ENCODE measurements at regions not wholly inside any gene's neighbourhood (a gene's known extent, or its start where the extent isn't known, plus 50 kb on each side); places are given as distances from the start of the nearest gene placed in this dataset.
"Not testable (repeated sequence)": the region's sequence is repeated elsewhere in the genome, so short reads cannot be mapped to it uniquely, and the experiment has no call there.

- Mint-ChIP-seq H3K36me3 (no peaks in the 10 kb centered on the region), H3K27me3 (no peaks in the 10 kb centered on the region), H3K9me3 (peaks cover 1 to 26% (median 12%) of the 10 kb centered on the region in 5 donors), H3K27ac (no peak overlapping the region), H3K4me1 (no peaks in the 10 kb centered on the region), H3K4me3 (no peak overlapping the region)
- Histone ChIP-seq H3K27me3 (ENCODE audit: insufficient read depth, low read length, poor library complexity, severe bottlenecking) (no peaks in the 10 kb centered on the region), H3K36me3 (ENCODE audit: insufficient read depth, low read length) (no peaks in the 10 kb centered on the region), H3K9me3 (ENCODE audit: low read length) (no peaks in the 10 kb centered on the region), H3K4me1 (ENCODE audit: insufficient read depth, low read length) (no peaks in the 10 kb centered on the region), H3K27ac (ENCODE audit: low read depth, low read length) (no peak overlapping the region), H3K4me3 (ENCODE audit: low read length) (no peak overlapping the region)
- no peak for DNase-seq
- POLR2A ChIA-PET, result no interaction called here
- CTCF ChIA-PET, result no interaction called here
Measured at GRCh38 chr13:54077569-54077968, 1049.0 kb downstream of the OLFM4 start.

GRCh38 chr13:54078271-54078870 is 1049.8 kb downstream of the OLFM4 start:
- ChIA-PET POLR2A (no interaction called here), CTCF (no interaction called here)
- H3K27me3 Mint-ChIP-seq, result no peaks in the 10 kb centered on the region

GRCh38 chr13:54082309-54082708 is 1053.7 kb downstream of the OLFM4 start:
- H3K27me3 Mint-ChIP-seq; DNase-seq; H3K4me3 ChIP-seq (ENCODE audit: low read length); H3K4me1 ChIP-seq (ENCODE audit: insufficient read depth, low read length); POLR2A ChIA-PET; H3K4me1 Mint-ChIP-seq; H3K36me3 Mint-ChIP-seq; H3K27ac ChIP-seq (ENCODE audit: low read depth, low read length); CTCF ChIA-PET; H3K27me3 ChIP-seq (ENCODE audit: insufficient read depth, low read length, poor library complexity, severe bottlenecking); H3K9me3 ChIP-seq (ENCODE audit: low read length); H3K27ac Mint-ChIP-seq; H3K4me3 Mint-ChIP-seq; H3K36me3 ChIP-seq (ENCODE audit: insufficient read depth, low read length): not testable (repeated sequence)
- peaks cover 3 to 29% (median 11%) of the 10 kb centered on the region in 5 donors for H3K9me3 Mint-ChIP-seq

More at GRCh38 chr13:54078271-54078870, 1049.8 kb downstream of the OLFM4 start:
- Histone ChIP-seq H3K36me3 (ENCODE audit: insufficient read depth, low read length) (no peaks in the 10 kb centered on the region), H3K27me3 (ENCODE audit: insufficient read depth, low read length, poor library complexity, severe bottlenecking) (no peaks in the 10 kb centered on the region), H3K27ac (ENCODE audit: low read depth, low read length) (no peak overlapping the region), H3K9me3 (ENCODE audit: low read length) (no peaks in the 10 kb centered on the region), H3K4me1 (ENCODE audit: insufficient read depth, low read length) (no peaks in the 10 kb centered on the region), H3K4me3 (ENCODE audit: low read length) (no peak overlapping the region)
- Mint-ChIP-seq H3K36me3 (no peaks in the 10 kb centered on the region), H3K27ac (no peak overlapping the region), H3K4me3 (no peak overlapping the region), H3K9me3 (peaks cover 1 to 28% (median 11%) of the 10 kb centered on the region in 5 donors), H3K4me1 (no peaks in the 10 kb centered on the region)
- DNase-seq, result no peak

- DNase-seq, result peak in 1 of 5 donors; percentile 27
- H3K27ac ChIP-seq (ENCODE audit: low read depth, low read length), result no peak overlapping the region
- no peak overlapping the region for H3K4me3 Mint-ChIP-seq
- POLR2A ChIA-PET, result no interaction called here
- CTCF ChIA-PET, result no interaction called here
- H3K27me3 ChIP-seq (ENCODE audit: insufficient read depth, low read length, poor library complexity, severe bottlenecking), result no peaks in the 10 kb centered on the region
- no peaks in the 10 kb centered on the region for H3K36me3 Mint-ChIP-seq
- H3K9me3 Mint-ChIP-seq, result peaks cover 15 to 54% (median 21%) of the 10 kb centered on the region in 5 donors
- H3K4me3 ChIP-seq (ENCODE audit: low read length), result no peak overlapping the region
- no peaks in the 10 kb centered on the region for H3K27me3 Mint-ChIP-seq
- no peaks in the 10 kb centered on the region for H3K36me3 ChIP-seq (ENCODE audit: insufficient read depth, low read length)
- H3K4me1 ChIP-seq (ENCODE audit: insufficient read depth, low read length), result no peaks in the 10 kb centered on the region
- H3K4me1 Mint-ChIP-seq, result no peaks in the 10 kb centered on the region
- H3K9me3 ChIP-seq (ENCODE audit: low read length), result no peaks in the 10 kb centered on the region
- H3K27ac Mint-ChIP-seq, result no peak overlapping the region
Measured at GRCh38 chr13:54091884-54092283, 1063.3 kb downstream of the OLFM4 start.

GRCh38 chr13:54092686-54093085 is 1064.1 kb downstream of the OLFM4 start:
- Histone ChIP-seq H3K4me3 (ENCODE audit: low read length) (no peak overlapping the region), H3K27me3 (ENCODE audit: insufficient read depth, low read length, poor library complexity, severe bottlenecking) (no peaks in the 10 kb centered on the region), H3K4me1 (ENCODE audit: insufficient read depth, low read length) (no peaks in the 10 kb centered on the region), H3K27ac (ENCODE audit: low read depth, low read length) (no peak overlapping the region), H3K36me3 (ENCODE audit: insufficient read depth, low read length) (no peaks in the 10 kb centered on the region), H3K9me3 (ENCODE audit: low read length) (no peaks in the 10 kb centered on the region)
- CTCF ChIA-PET, result no interaction called here
- H3K9me3 Mint-ChIP-seq, result peaks cover 15 to 50% (median 21%) of the 10 kb centered on the region in 5 donors
- no peaks in the 10 kb centered on the region for H3K4me1 Mint-ChIP-seq
- H3K36me3 Mint-ChIP-seq, result no peaks in the 10 kb centered on the region
- DNase-seq, result peak in 1 of 5 donors; percentile 33
- no peaks in the 10 kb centered on the region for H3K27me3 Mint-ChIP-seq
- H3K27ac Mint-ChIP-seq, result no peak overlapping the region
- H3K4me3 Mint-ChIP-seq, result no peak overlapping the region
- POLR2A ChIA-PET, result no interaction called here

GRCh38 chr13:54110597-54110996 is 1082.0 kb downstream of the OLFM4 start:
- DNase-seq, result no peak
- H3K4me3 Mint-ChIP-seq, result no peak overlapping the region
- Histone ChIP-seq H3K27ac (ENCODE audit: low read depth, low read length) (no peak overlapping the region), H3K9me3 (ENCODE audit: low read length) (no peaks in the 10 kb centered on the region), H3K27me3 (ENCODE audit: insufficient read depth, low read length, poor library complexity, severe bottlenecking) (no peaks in the 10 kb centered on the region), H3K4me1 (ENCODE audit: insufficient read depth, low read length) (no peaks in the 10 kb centered on the region), H3K4me3 (ENCODE audit: low read length) (no peak overlapping the region), H3K36me3 (ENCODE audit: insufficient read depth, low read length) (no peaks in the 10 kb centered on the region)
- ChIA-PET CTCF (no interaction called here), POLR2A (no interaction called here)
- H3K36me3 Mint-ChIP-seq, result no peaks in the 10 kb centered on the region
- H3K4me1 Mint-ChIP-seq, result no peaks in the 10 kb centered on the region
- no peak overlapping the region for H3K27ac Mint-ChIP-seq
- H3K9me3 Mint-ChIP-seq, result peaks cover 2 to 27% (median 9%) of the 10 kb centered on the region in 5 donors
- no peaks in the 10 kb centered on the region for H3K27me3 Mint-ChIP-seq

- Mint-ChIP-seq H3K27ac (no peak overlapping the region), H3K27me3 (peaks cover 0 to under 1% of the 10 kb centered on the region in 2 donors), H3K4me1 (no peaks in the 10 kb centered on the region), H3K9me3 (peaks cover 8 to 16% (median 10%) of the 10 kb centered on the region in 5 donors), H3K4me3 (no peak overlapping the region), H3K36me3 (no peaks in the 10 kb centered on the region)
- CTCF ChIA-PET, result no interaction called here
- Histone ChIP-seq H3K4me3 (ENCODE audit: low read length) (no peak overlapping the region), H3K27me3 (ENCODE audit: insufficient read depth, low read length, poor library complexity, severe bottlenecking) (no peaks in the 10 kb centered on the region), H3K9me3 (ENCODE audit: low read length) (no peaks in the 10 kb centered on the region), H3K36me3 (ENCODE audit: insufficient read depth, low read length) (no peaks in the 10 kb centered on the region), H3K27ac (ENCODE audit: low read depth, low read length) (no peak overlapping the region), H3K4me1 (ENCODE audit: insufficient read depth, low read length) (no peaks in the 10 kb centered on the region)
- no peak for DNase-seq
- POLR2A ChIA-PET, result no interaction called here
Measured at GRCh38 chr13:54124700-54125099, 1096.1 kb downstream of the OLFM4 start.

GRCh38 chr13:54130931-54131330 is 1102.3 kb downstream of the OLFM4 start:
- peaks cover 13 to 23% (median 21%) of the 10 kb centered on the region in 5 donors for H3K9me3 Mint-ChIP-seq
- H3K27ac Mint-ChIP-seq; DNase-seq; H3K27me3 ChIP-seq (ENCODE audit: insufficient read depth, low read length, poor library complexity, severe bottlenecking); H3K27ac ChIP-seq (ENCODE audit: low read depth, low read length); H3K4me1 Mint-ChIP-seq; H3K36me3 Mint-ChIP-seq; H3K9me3 ChIP-seq (ENCODE audit: low read length); POLR2A ChIA-PET; CTCF ChIA-PET; H3K4me1 ChIP-seq (ENCODE audit: insufficient read depth, low read length); H3K36me3 ChIP-seq (ENCODE audit: insufficient read depth, low read length); H3K27me3 Mint-ChIP-seq; H3K4me3 ChIP-seq (ENCODE audit: low read length): not testable (repeated sequence)
- H3K4me3 Mint-ChIP-seq, result peak overlapping the region in 1 of 7 donors; percentile 20

GRCh38 chr13:54131433-54131832 is 1102.8 kb downstream of the OLFM4 start:
- H3K9me3 ChIP-seq (ENCODE audit: low read length); POLR2A ChIA-PET; H3K4me1 Mint-ChIP-seq; H3K4me3 ChIP-seq (ENCODE audit: low read length); H3K4me3 Mint-ChIP-seq; CTCF ChIA-PET; H3K27me3 ChIP-seq (ENCODE audit: insufficient read depth, low read length, poor library complexity, severe bottlenecking); H3K27ac ChIP-seq (ENCODE audit: low read depth, low read length); H3K4me1 ChIP-seq (ENCODE audit: insufficient read depth, low read length); H3K27me3 Mint-ChIP-seq; H3K36me3 ChIP-seq (ENCODE audit: insufficient read depth, low read length); DNase-seq; H3K36me3 Mint-ChIP-seq; H3K27ac Mint-ChIP-seq: not testable (repeated sequence)
- H3K9me3 Mint-ChIP-seq, result peaks cover 13 to 22% (median 21%) of the 10 kb centered on the region in 5 donors

Data from CD8-positive, alpha-beta memory T cell (primary cell).